ENCODE measurements at regions not wholly inside any gene's neighbourhood (a gene's known extent, or its start where the extent isn't known, plus 50 kb on each side); places are given as distances from the start of the nearest gene placed in this dataset.
"Not testable (repeated sequence)": the region's sequence is repeated elsewhere in the genome, so short reads cannot be mapped to it uniquely, and the experiment has no call there.

- H3K27ac ChIP-seq (ENCODE audit: low read length in 2 of 2); H3K4me1 Mint-ChIP-seq; H3K79me2 ChIP-seq (ENCODE audit: control insufficient read depth, insufficient read depth, low read length); H2AFZ ChIP-seq (ENCODE audit: insufficient read depth, low read depth, low read length, poor library complexity, severe bottlenecking); H3K9me3 Mint-ChIP-seq (ENCODE audit: insufficient read depth); CTCF ChIA-PET; H3K9ac ChIP-seq (ENCODE audit: low read length); H3K27ac Mint-ChIP-seq; H3K27me3 Mint-ChIP-seq; H3K4me2 ChIP-seq (replicated peaks; ENCODE audit: low read depth, low read length, poor library complexity, severe bottlenecking); intact Hi-C loops (cut with micrococcal nuclease); H3K4me3 Mint-ChIP-seq; H4K20me1 ChIP-seq (ENCODE audit: control insufficient read depth, insufficient read depth, low read length, poor library complexity, severe bottlenecking); ATAC-seq (ENCODE audit: low read depth); DNase-seq; H3K9me3 ChIP-seq (ENCODE audit: control extremely low read depth in 1 of 3, control insufficient read depth in 2 of 3, insufficient read depth in 1 of 3, low read length in 2 of 3); H3K4me3 ChIP-seq (ENCODE audit: control extremely low read depth in 1 of 5, extremely low read depth in 1 of 5, insufficient read depth in 1 of 5, low read depth in 2 of 5, low read length in 4 of 5); H3K4me1 ChIP-seq (ENCODE audit: control insufficient read depth in 2 of 2, insufficient read depth in 2 of 2, low read length in 2 of 2); H3K36me3 ChIP-seq (replicated peaks in 1 of 2; ENCODE audit: control extremely low read depth in 1 of 2, control insufficient read depth in 1 of 2, extremely low read depth in 1 of 2, insufficient read depth in 2 of 2, low read length in 1 of 2); H3K27me3 ChIP-seq (replicated peaks in 1 of 4; ENCODE audit: control extremely low read depth in 1 of 4, control insufficient read depth in 3 of 4, insufficient read depth in 4 of 4, low read length in 3 of 4); POLR2A ChIA-PET: not testable (repeated sequence)
- WGBS (ENCODE audit: insufficient coverage), result no CpG with 5 or more reads among the region's 2 CpGs
These were observed 304.3 kb upstream of the PLGLB1 start for GRCh38 chr2:87325911-87326294.

- H3K27me3 Mint-ChIP-seq; ATAC-seq (ENCODE audit: low read depth); H4K20me1 ChIP-seq (ENCODE audit: control insufficient read depth, insufficient read depth, low read length, poor library complexity, severe bottlenecking); H3K9me3 ChIP-seq (ENCODE audit: control extremely low read depth in 1 of 3, control insufficient read depth in 2 of 3, insufficient read depth in 1 of 3, low read length in 2 of 3); H3K4me2 ChIP-seq (replicated peaks; ENCODE audit: low read depth, low read length, poor library complexity, severe bottlenecking); H3K36me3 ChIP-seq (replicated peaks in 1 of 2; ENCODE audit: control extremely low read depth in 1 of 2, control insufficient read depth in 1 of 2, extremely low read depth in 1 of 2, insufficient read depth in 2 of 2, low read length in 1 of 2); DNase-seq; POLR2A ChIA-PET; H3K27ac ChIP-seq (ENCODE audit: low read length in 2 of 2); H3K27me3 ChIP-seq (replicated peaks in 1 of 4; ENCODE audit: control extremely low read depth in 1 of 4, control insufficient read depth in 3 of 4, insufficient read depth in 4 of 4, low read length in 3 of 4); H3K4me3 ChIP-seq (ENCODE audit: control extremely low read depth in 1 of 5, extremely low read depth in 1 of 5, insufficient read depth in 1 of 5, low read depth in 2 of 5, low read length in 4 of 5); H3K9ac ChIP-seq (ENCODE audit: low read length); H3K4me1 ChIP-seq (ENCODE audit: control insufficient read depth in 2 of 2, insufficient read depth in 2 of 2, low read length in 2 of 2); H3K4me3 Mint-ChIP-seq; H2AFZ ChIP-seq (ENCODE audit: insufficient read depth, low read depth, low read length, poor library complexity, severe bottlenecking); H3K4me1 Mint-ChIP-seq; CTCF ChIA-PET; H3K27ac Mint-ChIP-seq; intact Hi-C loops (cut with micrococcal nuclease); H3K79me2 ChIP-seq (ENCODE audit: control insufficient read depth, insufficient read depth, low read length); H3K9me3 Mint-ChIP-seq (ENCODE audit: insufficient read depth): not testable (repeated sequence)
- no CpG with 5 or more reads among the region's 3 CpGs for WGBS (ENCODE audit: insufficient coverage)
These were observed 305.1 kb upstream of the PLGLB1 start for GRCh38 chr2:87326754-87327153.

GRCh38 chr2:87327648-87328371 is 306.2 kb upstream of the PLGLB1 start:
- H3K27ac Mint-ChIP-seq; H3K4me3 Mint-ChIP-seq; H2AFZ ChIP-seq (ENCODE audit: insufficient read depth, low read depth, low read length, poor library complexity, severe bottlenecking); H3K27me3 Mint-ChIP-seq; H3K4me1 Mint-ChIP-seq; H3K36me3 ChIP-seq (replicated peaks in 1 of 2; ENCODE audit: control extremely low read depth in 1 of 2, control insufficient read depth in 1 of 2, extremely low read depth in 1 of 2, insufficient read depth in 2 of 2, low read length in 1 of 2); H3K27ac ChIP-seq (ENCODE audit: low read length in 2 of 2); POLR2A ChIA-PET; intact Hi-C loops (cut with micrococcal nuclease); H3K4me1 ChIP-seq (ENCODE audit: control insufficient read depth in 2 of 2, insufficient read depth in 2 of 2, low read length in 2 of 2); H3K27me3 ChIP-seq (replicated peaks in 1 of 4; ENCODE audit: control extremely low read depth in 1 of 4, control insufficient read depth in 3 of 4, insufficient read depth in 4 of 4, low read length in 3 of 4); CTCF ChIA-PET; H3K4me2 ChIP-seq (replicated peaks; ENCODE audit: low read depth, low read length, poor library complexity, severe bottlenecking); H3K4me3 ChIP-seq (ENCODE audit: control extremely low read depth in 1 of 5, extremely low read depth in 1 of 5, insufficient read depth in 1 of 5, low read depth in 2 of 5, low read length in 4 of 5); H3K9ac ChIP-seq (ENCODE audit: low read length); H4K20me1 ChIP-seq (ENCODE audit: control insufficient read depth, insufficient read depth, low read length, poor library complexity, severe bottlenecking); DNase-seq; H3K9me3 Mint-ChIP-seq (ENCODE audit: insufficient read depth); H3K9me3 ChIP-seq (ENCODE audit: control extremely low read depth in 1 of 3, control insufficient read depth in 2 of 3, insufficient read depth in 1 of 3, low read length in 2 of 3); H3K79me2 ChIP-seq (ENCODE audit: control insufficient read depth, insufficient read depth, low read length); ATAC-seq (ENCODE audit: low read depth): not testable (repeated sequence)
- WGBS (ENCODE audit: insufficient coverage), result no CpG with 5 or more reads among the region's 4 CpGs

GRCh38 chr2:87329529-87329928 is 307.9 kb upstream of the PLGLB1 start:
- 80% methylated on average over 1 of the region's 7 CpGs for WGBS (ENCODE audit: insufficient coverage)

More at GRCh38 chr2:87329529-87329928, 307.9 kb upstream of the PLGLB1 start:
- H3K4me3 Mint-ChIP-seq; H3K9me3 Mint-ChIP-seq (ENCODE audit: insufficient read depth); POLR2A ChIA-PET; ATAC-seq (ENCODE audit: low read depth); H3K27me3 Mint-ChIP-seq; H3K9ac ChIP-seq (ENCODE audit: low read length); H3K4me2 ChIP-seq (replicated peaks; ENCODE audit: low read depth, low read length, poor library complexity, severe bottlenecking); H3K9me3 ChIP-seq (ENCODE audit: control extremely low read depth in 1 of 3, control insufficient read depth in 2 of 3, insufficient read depth in 1 of 3, low read length in 2 of 3); H4K20me1 ChIP-seq (ENCODE audit: control insufficient read depth, insufficient read depth, low read length, poor library complexity, severe bottlenecking); H3K27me3 ChIP-seq (replicated peaks in 1 of 4; ENCODE audit: control extremely low read depth in 1 of 4, control insufficient read depth in 3 of 4, insufficient read depth in 4 of 4, low read length in 3 of 4); H3K4me1 Mint-ChIP-seq; H3K27ac ChIP-seq (ENCODE audit: low read length in 2 of 2); CTCF ChIA-PET; H3K79me2 ChIP-seq (ENCODE audit: control insufficient read depth, insufficient read depth, low read length); H3K4me1 ChIP-seq (ENCODE audit: control insufficient read depth in 2 of 2, insufficient read depth in 2 of 2, low read length in 2 of 2); H2AFZ ChIP-seq (ENCODE audit: insufficient read depth, low read depth, low read length, poor library complexity, severe bottlenecking); DNase-seq; H3K27ac Mint-ChIP-seq; H3K36me3 ChIP-seq (replicated peaks in 1 of 2; ENCODE audit: control extremely low read depth in 1 of 2, control insufficient read depth in 1 of 2, extremely low read depth in 1 of 2, insufficient read depth in 2 of 2, low read length in 1 of 2); intact Hi-C loops (cut with micrococcal nuclease); H3K4me3 ChIP-seq (ENCODE audit: control extremely low read depth in 1 of 5, extremely low read depth in 1 of 5, insufficient read depth in 1 of 5, low read depth in 2 of 5, low read length in 4 of 5): not testable (repeated sequence)
